ENCODE measurements at regions not wholly inside any gene's neighbourhood (a gene's known extent, or its start where the extent isn't known, plus 50 kb on each side); places are given as distances from the start of the nearest gene placed in this dataset.
A peak's percentile ranks its signal among the peaks of the same experiment; 100 is the strongest.

GRCh38 chr13:80584306-80584705 is 243.4 kb upstream of the SPRY2 start:
- Histone ChIP-seq H3K4me1 (ENCODE audit: control insufficient read depth, insufficient read depth, low read length) (peaks cover 13% of the 10 kb centered on the region), H3K9ac (ENCODE audit: low read length) (no peak overlapping the region), H3K27me3 (replicated peaks; ENCODE audit: control insufficient read depth, insufficient read depth, low read length) (no peaks in the 10 kb centered on the region), H3K4me3 (ENCODE audit: low read length) (no peak overlapping the region), H3K36me3 (ENCODE audit: control insufficient read depth, insufficient read depth, low read length, severe bottlenecking) (no peaks in the 10 kb centered on the region), H3K9me3 (ENCODE audit: control insufficient read depth, low read length) (peaks cover 7% of the 10 kb centered on the region)
- DNase-seq (ENCODE audit: low read depth), result no peak

DNA sequence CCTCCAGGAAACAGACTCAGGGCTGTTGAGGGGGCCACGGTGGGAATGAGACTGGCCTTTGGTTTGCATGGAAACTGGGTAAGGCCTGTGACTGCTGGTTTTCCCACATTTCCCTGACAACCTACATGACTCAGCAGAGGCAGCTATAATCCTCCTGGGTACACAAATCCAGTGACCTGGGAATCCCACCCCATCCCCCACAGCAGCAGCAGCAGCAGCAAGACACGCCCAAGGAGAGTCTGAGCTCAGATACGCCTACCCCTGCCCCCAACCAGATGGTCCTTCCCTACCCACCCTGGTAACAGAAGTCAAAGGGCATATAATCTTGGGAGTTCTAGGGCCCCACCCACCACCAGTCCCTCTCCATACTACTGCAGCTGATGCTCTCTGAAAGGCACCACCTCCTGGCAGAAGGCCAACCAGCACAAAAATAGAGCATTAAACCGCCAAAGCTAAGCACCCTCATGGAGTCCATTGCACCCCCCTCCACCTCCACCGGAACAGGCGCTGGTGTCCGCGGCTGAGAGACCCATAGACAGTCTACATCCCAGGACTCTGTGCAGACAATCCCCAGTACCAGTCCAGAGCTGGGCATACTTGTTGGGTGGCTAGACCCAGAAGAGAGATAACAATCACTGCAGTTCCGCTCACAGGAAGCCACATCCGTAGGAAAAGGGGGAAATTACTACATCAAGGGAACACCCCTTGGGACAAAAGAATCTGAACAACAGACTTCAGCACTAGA is 237.2 kb upstream of the SPRY2 start:
- no peak for DNase-seq (ENCODE audit: low read depth)
- H3K36me3 ChIP-seq (ENCODE audit: control insufficient read depth, insufficient read depth, low read length, severe bottlenecking), result no peaks in the 10 kb centered on the region
- H3K9ac ChIP-seq (ENCODE audit: low read length), result no peak overlapping the region

DNA sequence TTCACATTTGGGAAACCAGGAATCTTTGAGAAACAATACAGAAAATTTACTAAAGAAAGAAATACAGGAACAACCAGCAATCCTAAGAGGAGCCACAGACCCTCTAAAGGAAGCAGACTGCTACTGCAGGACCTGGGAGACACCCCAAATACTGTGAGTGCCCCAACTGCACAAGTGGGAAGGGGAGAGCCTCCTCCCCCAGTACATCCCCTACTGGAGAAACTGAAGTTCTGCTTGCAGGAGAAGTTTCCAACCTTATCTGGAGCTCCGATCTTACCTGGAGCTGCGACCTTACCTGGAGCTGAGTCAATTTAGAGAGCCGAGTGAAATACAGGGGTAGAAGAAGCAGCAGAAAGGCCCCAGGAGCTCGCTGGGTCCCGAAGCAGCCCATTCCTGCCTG is 236.4 kb upstream of the SPRY2 start:
- H3K4me3 ChIP-seq (ENCODE audit: low read length), result no peak overlapping the region
- no peaks in the 10 kb centered on the region for H3K36me3 ChIP-seq (ENCODE audit: control insufficient read depth, insufficient read depth, low read length, severe bottlenecking)
- no peaks in the 10 kb centered on the region for H3K9me3 ChIP-seq (ENCODE audit: control insufficient read depth, low read length)
- DNase-seq (ENCODE audit: low read depth), result no peak
- peaks cover 22% of the 10 kb centered on the region for H3K4me1 ChIP-seq (ENCODE audit: control insufficient read depth, insufficient read depth, low read length)
- H3K9ac ChIP-seq (ENCODE audit: low read length), result no peak overlapping the region
- no peaks in the 10 kb centered on the region for H3K27me3 ChIP-seq (replicated peaks; ENCODE audit: control insufficient read depth, insufficient read depth, low read length)

More for the DNA sequence above, 237.2 kb upstream of the SPRY2 start:
- Histone ChIP-seq H3K4me1 (ENCODE audit: control insufficient read depth, insufficient read depth, low read length) (peaks cover 18% of the 10 kb centered on the region), H3K4me3 (ENCODE audit: low read length) (no peak overlapping the region), H3K27me3 (replicated peaks; ENCODE audit: control insufficient read depth, insufficient read depth, low read length) (no peaks in the 10 kb centered on the region), H3K9me3 (ENCODE audit: control insufficient read depth, low read length) (no peaks in the 10 kb centered on the region)

DNA sequence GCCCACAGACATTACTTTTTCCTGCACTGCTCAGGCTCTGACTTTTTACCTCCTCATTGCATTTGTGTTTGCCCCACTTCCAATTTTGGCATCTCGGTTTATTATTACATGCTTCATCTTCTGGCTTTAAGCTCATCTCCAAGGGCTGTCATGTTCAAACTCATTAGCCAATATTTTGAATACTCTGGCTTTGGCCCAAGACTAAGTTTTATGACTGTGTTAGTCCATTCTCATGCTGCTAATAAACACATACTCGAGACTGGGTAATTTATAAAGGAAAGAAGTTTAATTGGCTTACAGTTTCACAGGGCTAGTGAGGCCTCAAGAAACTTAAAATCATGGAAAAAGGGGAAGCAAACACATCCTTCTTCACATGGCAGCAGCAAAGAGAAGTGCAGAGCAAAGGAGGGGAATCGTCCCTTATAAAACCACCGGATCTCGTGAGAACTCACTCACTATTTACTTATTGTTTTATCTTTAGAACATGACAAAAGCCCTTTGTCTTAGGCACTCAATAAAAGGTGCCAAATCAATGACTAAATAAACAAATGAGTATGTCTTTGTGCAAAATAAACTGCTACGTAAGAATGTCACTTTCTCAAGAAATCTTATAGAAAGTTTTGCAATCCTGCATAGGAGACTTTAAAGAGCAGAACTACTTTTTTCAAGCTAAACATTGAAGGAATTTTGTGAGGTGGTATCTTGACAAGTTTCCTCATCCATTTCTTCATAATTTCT is 233.4 kb upstream of the SPRY2 start:
- peaks cover 23% of the 10 kb centered on the region for H3K4me1 ChIP-seq (ENCODE audit: control insufficient read depth, insufficient read depth, low read length)
- H3K4me3 ChIP-seq (ENCODE audit: low read length), result peak overlapping the region; percentile 6
- DNase-seq (ENCODE audit: low read depth), result no peak
- H3K9me3 ChIP-seq (ENCODE audit: control insufficient read depth, low read length), result no peaks in the 10 kb centered on the region
- H3K36me3 ChIP-seq (ENCODE audit: control insufficient read depth, insufficient read depth, low read length, severe bottlenecking), result no peaks in the 10 kb centered on the region
- H3K27me3 ChIP-seq (replicated peaks; ENCODE audit: control insufficient read depth, insufficient read depth, low read length), result no peaks in the 10 kb centered on the region
- H3K9ac ChIP-seq (ENCODE audit: low read length), result peak overlapping the region; percentile 17

GRCh38 chr13:80572923-80573316 is 232.0 kb upstream of the SPRY2 start:
- no peaks in the 10 kb centered on the region for H3K36me3 ChIP-seq (ENCODE audit: control insufficient read depth, insufficient read depth, low read length, severe bottlenecking)
- H3K27me3 ChIP-seq (replicated peaks; ENCODE audit: control insufficient read depth, insufficient read depth, low read length), result no peaks in the 10 kb centered on the region
- H3K9me3 ChIP-seq (ENCODE audit: control insufficient read depth, low read length), result no peaks in the 10 kb centered on the region
- no peak overlapping the region for H3K4me3 ChIP-seq (ENCODE audit: low read length)
- DNase-seq (ENCODE audit: low read depth), result no peak
- H3K9ac ChIP-seq (ENCODE audit: low read length), result no peak overlapping the region
- H3K4me1 ChIP-seq (ENCODE audit: control insufficient read depth, insufficient read depth, low read length), result peaks cover 23% of the 10 kb centered on the region

- no peaks in the 10 kb centered on the region for H3K36me3 ChIP-seq (ENCODE audit: control insufficient read depth, insufficient read depth, low read length, severe bottlenecking)
- no peaks in the 10 kb centered on the region for H3K27me3 ChIP-seq (replicated peaks; ENCODE audit: control insufficient read depth, insufficient read depth, low read length)
- peaks cover 23% of the 10 kb centered on the region for H3K4me1 ChIP-seq (ENCODE audit: control insufficient read depth, insufficient read depth, low read length)
- no peak overlapping the region for H3K4me3 ChIP-seq (ENCODE audit: low read length)
- no peaks in the 10 kb centered on the region for H3K9me3 ChIP-seq (ENCODE audit: control insufficient read depth, low read length)
- no peak for DNase-seq (ENCODE audit: low read depth)
- H3K9ac ChIP-seq (ENCODE audit: low read length), result no peak overlapping the region
Measured at GRCh38 chr13:80572308-80572922, 231.5 kb upstream of the SPRY2 start.

- no peak for DNase-seq (ENCODE audit: low read depth)
- peaks cover 23% of the 10 kb centered on the region for H3K4me1 ChIP-seq (ENCODE audit: control insufficient read depth, insufficient read depth, low read length)
- H3K27me3 ChIP-seq (replicated peaks; ENCODE audit: control insufficient read depth, insufficient read depth, low read length), result no peaks in the 10 kb centered on the region
- no peak overlapping the region for H3K4me3 ChIP-seq (ENCODE audit: low read length)
- H3K9me3 ChIP-seq (ENCODE audit: control insufficient read depth, low read length), result no peaks in the 10 kb centered on the region
- H3K36me3 ChIP-seq (ENCODE audit: control insufficient read depth, insufficient read depth, low read length, severe bottlenecking), result no peaks in the 10 kb centered on the region
- no peak overlapping the region for H3K9ac ChIP-seq (ENCODE audit: low read length)
Measured at GRCh38 chr13:80571346-80572307, 230.7 kb upstream of the SPRY2 start.

DNA sequence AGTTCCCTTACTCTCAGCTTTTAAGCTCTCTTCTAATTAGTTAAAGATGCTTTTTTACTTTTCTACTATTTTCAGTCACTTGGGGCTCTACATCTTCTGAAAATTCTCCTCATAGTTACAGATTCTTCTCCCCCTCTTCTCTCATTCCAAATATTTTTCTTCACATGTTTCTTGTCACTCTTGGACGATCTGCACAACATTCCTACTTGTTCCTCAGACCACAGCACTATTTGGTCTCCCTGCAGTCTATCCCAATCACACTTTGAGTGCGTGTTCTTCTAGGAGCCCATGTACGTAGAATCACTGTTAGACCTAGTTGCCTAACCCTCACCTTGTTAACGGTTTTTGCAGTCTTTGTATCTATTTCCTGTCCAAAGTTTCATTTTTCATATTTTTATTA is 222.5 kb upstream of the SPRY2 start:
- Histone ChIP-seq H3K36me3 (ENCODE audit: control insufficient read depth, insufficient read depth, low read length, severe bottlenecking) (no peaks in the 10 kb centered on the region), H3K4me3 (ENCODE audit: low read length) (peak overlapping the region; percentile 23), H3K9ac (ENCODE audit: low read length) (no peak overlapping the region), H3K27me3 (replicated peaks; ENCODE audit: control insufficient read depth, insufficient read depth, low read length) (no peaks in the 10 kb centered on the region), H3K4me1 (ENCODE audit: control insufficient read depth, insufficient read depth, low read length) (peaks cover 11% of the 10 kb centered on the region), H3K9me3 (ENCODE audit: control insufficient read depth, low read length) (no peaks in the 10 kb centered on the region)
- DNase-seq (ENCODE audit: low read depth), result no peak

DNA sequence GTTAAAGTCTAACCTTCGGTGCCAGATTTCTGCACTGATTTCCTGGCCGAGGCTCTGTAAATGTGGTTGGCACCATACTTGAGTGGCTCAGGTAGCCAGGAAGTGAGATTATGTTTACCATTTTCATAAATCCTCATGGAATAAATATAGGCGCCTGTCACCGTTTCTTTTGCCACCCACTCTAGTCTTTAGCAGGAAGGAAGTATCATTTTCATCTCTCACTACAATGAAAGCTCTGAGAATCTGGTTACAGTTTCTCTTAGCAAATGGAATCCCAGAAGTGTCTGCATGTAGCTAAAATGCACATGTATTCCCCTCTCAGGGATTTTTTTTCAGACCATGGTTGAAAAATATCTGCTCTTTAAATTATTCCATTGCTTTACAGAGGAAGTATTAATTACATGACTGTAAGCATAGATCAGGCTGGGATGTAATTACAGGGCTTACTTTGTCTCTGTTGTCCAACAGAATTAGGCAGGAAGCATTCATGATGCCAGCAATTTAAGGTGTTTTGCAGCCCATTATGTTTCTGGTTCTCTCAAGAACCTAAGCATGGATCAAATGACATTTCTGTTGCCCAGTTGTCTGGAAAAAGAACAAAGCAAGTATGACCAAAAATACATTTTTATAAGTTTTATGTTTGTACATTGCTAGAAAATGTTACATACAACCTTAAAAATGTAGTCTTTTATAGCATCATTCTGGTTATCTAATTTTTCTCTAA is 221.7 kb upstream of the SPRY2 start:
- no peaks in the 10 kb centered on the region for H3K27me3 ChIP-seq (replicated peaks; ENCODE audit: control insufficient read depth, insufficient read depth, low read length)
- no peak overlapping the region for H3K9ac ChIP-seq (ENCODE audit: low read length)
- H3K4me1 ChIP-seq (ENCODE audit: control insufficient read depth, insufficient read depth, low read length), result peaks cover 19% of the 10 kb centered on the region
- no peaks in the 10 kb centered on the region for H3K36me3 ChIP-seq (ENCODE audit: control insufficient read depth, insufficient read depth, low read length, severe bottlenecking)
- H3K9me3 ChIP-seq (ENCODE audit: control insufficient read depth, low read length), result no peaks in the 10 kb centered on the region
- H3K4me3 ChIP-seq (ENCODE audit: low read length), result no peak overlapping the region
- no peak for DNase-seq (ENCODE audit: low read depth)

DNA sequence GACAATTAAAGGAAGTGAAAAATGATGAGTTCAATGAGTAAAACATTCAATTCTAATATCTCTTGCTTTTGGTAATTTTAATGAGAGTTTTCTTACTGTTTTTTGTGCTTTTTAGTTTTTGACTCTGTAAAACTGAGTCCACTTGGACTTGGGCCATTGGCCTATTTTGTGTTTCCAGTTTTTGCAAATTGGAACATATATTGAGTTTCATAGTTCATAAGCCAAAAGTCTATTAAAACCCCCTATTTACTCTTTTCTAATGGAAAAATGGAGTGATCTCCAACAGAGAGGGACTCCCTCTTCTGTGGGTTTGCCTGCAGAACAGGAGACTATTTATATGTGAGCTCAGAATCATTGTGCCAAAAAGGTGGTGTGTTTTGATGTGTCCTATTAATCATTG is 219.7 kb upstream of the SPRY2 start:
- H3K9me3 ChIP-seq (ENCODE audit: control insufficient read depth, low read length), result no peaks in the 10 kb centered on the region
- no peaks in the 10 kb centered on the region for H3K36me3 ChIP-seq (ENCODE audit: control insufficient read depth, insufficient read depth, low read length, severe bottlenecking)
- no peak for DNase-seq (ENCODE audit: low read depth)
- no peak overlapping the region for H3K9ac ChIP-seq (ENCODE audit: low read length)
- peaks cover 28% of the 10 kb centered on the region for H3K4me1 ChIP-seq (ENCODE audit: control insufficient read depth, insufficient read depth, low read length)
- no peaks in the 10 kb centered on the region for H3K27me3 ChIP-seq (replicated peaks; ENCODE audit: control insufficient read depth, insufficient read depth, low read length)
- no peak overlapping the region for H3K4me3 ChIP-seq (ENCODE audit: low read length)
